Globus pallidus (tissue), 1 donor: ENCODE measurements at regions not wholly inside any gene's neighbourhood (a gene's known extent, or its start where the extent isn't known, plus 50 kb on each side); places are given as distances from the start of the nearest gene placed in this dataset.
A peak's percentile ranks its signal among the peaks of the same experiment; 100 is the strongest.

Source experiments
- DNase-seq: peaks from one replicate; pipeline ENCODE4 v3.0.0-alpha.2; 2015; ENCODE audit warnings: low spot score

GRCh38 chr2:38203446-38203810, 127.5 kb upstream of the CYP1B1 start:
- no peak for DNase-seq

GRCh38 chr2:38202713-38203445, 126.9 kb upstream of the CYP1B1 start:
- DNase-seq = no peak

- DNase-seq = no peak
These were observed 125.8 kb upstream of the CYP1B1 start for GRCh38 chr2:38201784-38202183.

DNA sequence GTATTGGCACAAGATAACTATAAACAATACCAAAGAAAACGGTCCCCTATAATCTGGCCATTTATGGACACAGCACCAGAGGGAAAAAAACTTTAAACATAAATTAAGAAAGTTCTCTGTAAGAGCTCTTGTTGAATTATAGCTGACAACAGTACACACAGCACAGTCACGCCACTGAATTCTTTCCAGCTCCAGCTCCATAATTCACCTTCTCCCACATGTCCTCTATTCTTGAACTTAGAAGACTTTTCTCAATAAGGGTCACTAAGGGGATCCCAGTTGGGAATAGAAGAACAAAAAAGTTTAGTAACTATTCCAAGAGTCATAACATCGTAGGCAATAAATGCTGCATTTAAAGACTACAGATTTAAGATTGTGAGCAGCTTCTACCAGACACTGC, 124.6 kb upstream of the CYP1B1 start:
- no peak for DNase-seq

DNA sequence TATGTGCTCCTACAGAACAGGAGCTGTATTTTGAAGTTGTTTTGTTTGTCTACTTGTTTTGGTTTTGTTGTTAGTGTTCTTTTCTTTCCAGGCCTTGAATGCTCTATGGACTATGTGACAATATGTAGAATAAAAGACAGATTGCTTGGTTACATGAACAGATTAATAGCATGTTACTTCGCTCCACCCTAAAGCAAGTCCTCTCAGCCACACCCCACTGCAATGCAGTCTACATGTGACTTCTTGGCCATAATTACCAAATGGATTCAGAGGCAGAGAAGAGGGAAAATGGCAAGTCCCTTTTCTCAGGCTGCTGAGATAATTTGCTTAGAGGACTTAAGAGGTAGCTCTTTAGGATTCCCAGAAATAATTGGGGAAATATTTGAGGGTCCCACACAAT, 123.2 kb upstream of the CYP1B1 start:
- no peak for DNase-seq

DNA sequence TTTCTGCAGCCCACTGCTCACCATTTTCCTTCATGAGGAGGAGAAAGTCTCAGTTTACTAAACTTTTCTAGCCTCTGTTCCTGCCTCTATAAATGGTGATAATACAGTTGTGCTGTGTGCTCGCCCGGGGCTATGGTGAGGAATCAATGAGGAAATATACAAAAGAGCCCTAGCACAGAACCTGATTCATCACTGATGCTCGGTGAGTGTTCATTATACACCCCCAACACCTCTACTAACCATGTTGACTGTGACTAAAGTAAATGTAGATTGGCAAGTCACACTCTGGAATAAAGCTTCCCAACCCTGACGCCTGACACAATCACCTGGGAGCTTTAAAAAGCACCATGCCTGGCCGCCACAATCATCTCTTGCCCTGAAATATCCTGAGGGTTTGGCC, 118.8 kb upstream of the CYP1B1 start:
- DNase-seq = no peak

- DNase-seq = no peak
These were observed 117.0 kb upstream of the CYP1B1 start for GRCh38 chr2:38192976-38193375.

DNA sequence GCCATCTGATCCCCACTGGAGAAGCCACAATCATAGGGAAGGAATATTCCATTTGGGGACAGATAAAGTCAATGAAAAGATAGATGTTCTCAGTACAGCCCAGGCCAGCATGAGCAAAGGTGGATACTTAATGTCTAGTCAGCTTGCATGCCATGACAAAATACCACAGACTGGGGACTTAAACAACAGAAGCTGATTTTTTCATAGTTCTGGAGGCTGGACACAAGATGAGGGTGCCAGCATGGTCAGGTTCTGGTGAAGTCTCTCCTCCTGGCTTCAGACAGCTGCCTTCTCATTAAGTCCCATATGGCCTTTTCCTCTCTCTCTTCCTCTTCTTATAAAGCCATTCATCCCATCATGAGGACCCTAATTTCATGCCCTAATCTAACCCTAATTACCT, 116.1 kb upstream of the CYP1B1 start:
- DNase-seq = no peak

GRCh38 chr2:38191516-38191915, 115.6 kb upstream of the CYP1B1 start:
- no peak for DNase-seq

- no peak for DNase-seq
These were observed 114.7 kb upstream of the CYP1B1 start for GRCh38 chr2:38190542-38191218.

- no peak for DNase-seq
These were observed 111.6 kb upstream of the CYP1B1 start for GRCh38 chr2:38187541-38188011.

DNA sequence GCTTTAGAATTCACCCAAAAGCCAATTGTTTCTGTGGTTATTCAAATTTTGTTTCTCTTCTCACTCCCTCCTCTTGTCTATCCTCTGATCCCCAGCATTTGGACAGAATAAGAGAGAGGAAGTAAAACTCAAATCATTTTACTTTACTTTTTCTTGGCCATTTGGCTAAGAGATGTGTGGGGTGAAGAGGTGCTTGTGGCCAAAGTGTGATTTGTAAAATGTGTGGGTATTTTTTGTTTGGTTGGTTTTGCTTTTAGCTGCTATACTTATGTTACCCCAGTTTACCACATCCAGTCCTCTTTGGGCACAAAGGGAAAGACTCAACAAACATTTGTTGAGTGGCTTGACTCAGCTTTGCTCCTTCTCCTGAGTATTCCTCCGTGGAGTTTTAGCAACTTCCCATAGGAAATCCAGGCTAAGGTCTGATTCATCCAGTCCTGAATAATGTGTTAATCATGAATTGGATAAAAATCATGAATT, 109.1 kb upstream of the CYP1B1 start:
- DNase-seq = no peak

- DNase-seq = no peak
These were observed 106.6 kb upstream of the CYP1B1 start for GRCh38 chr2:38182492-38183003.

DNA sequence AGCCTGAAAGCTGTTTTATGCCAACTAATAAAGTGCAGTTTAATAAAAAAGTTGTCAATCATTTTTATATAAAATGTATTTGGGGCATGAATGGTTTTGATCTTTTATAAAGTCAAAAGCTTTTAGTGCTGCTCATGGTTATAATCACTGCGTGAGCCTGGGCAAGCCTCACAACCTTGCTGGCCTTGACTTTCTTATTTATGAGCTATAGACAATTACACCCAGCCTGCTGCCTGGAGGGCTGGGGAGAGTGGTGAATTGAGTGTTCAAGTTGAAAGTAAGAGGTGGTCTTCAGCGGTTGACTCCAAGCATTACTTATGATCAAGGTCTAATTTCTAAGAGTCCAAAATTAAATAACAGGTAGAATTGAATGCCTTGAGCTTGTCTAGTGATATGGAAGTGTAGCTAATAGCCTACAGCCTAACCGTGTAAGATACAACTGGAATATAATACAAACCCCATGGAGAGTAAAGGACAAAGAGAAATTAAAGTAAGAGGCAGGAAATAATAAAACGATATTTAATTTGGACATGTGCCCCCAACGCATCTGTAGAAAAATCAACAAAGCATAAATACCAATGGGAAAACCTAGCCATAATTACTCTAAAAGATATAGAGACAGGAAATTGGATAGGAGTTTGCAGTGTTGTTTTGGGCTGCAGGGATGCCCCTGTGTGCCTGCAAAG, 106.0 kb upstream of the CYP1B1 start:
- no peak for DNase-seq

DNA sequence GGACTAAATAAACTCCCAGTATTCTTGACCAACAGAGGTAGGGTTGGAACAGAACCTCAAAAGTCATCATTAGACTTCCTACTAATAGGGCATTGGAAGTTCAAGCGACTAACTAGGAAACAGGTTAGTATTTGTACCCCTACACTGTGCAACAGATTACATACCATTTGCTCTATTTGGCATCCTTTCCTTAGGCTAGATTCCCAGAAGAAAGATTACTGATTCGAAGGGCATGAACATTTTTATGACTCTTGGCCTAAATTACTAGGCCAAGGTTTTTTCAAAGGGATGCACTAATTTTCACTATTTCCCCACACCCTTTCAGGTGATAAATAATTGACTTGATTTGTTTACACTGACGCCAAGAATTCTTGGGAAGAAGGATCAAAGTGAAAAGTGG, 104.8 kb upstream of the CYP1B1 start:
- no peak for DNase-seq

DNA sequence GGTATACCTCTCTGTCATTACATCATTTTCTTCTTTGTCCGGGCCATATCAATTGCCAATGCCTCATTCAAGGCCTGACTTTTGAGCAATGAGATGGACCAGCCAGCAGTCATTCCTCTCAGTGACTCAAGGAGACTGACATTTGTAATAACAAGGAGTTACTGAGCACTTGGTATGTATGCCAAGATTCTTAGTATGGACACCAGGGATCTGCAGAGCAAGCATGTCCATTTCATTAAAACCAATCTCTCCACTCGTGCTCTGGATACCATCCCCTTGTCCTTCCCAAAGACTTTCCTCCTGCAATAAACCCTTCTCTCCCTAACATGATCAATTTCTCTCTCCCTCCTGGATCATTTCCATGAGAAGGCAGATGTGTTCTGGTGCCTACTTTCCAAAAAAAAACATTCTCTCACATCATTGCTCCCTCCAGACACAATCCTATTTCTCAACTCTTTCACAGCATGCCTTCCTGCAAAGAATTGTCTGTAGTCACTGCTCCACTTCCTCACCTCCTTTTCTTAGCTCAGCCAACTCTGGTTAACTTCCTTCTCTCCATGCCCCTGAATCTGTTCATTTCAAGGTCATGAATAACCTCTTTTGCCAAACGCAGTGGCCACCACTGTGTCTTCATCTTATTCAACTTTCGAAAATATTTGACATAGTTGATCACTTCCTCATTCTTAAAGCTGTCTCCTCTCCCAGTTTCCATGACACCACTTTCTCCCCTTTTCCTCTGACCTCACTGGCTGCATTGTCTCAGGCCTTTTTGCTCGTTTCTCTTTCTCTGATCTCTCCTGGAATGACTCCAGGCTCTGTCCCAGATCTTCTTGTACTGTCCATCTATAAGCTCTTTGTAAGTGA, 102.8 kb upstream of the CYP1B1 start:
- DNase-seq = peak; percentile 30

DNA sequence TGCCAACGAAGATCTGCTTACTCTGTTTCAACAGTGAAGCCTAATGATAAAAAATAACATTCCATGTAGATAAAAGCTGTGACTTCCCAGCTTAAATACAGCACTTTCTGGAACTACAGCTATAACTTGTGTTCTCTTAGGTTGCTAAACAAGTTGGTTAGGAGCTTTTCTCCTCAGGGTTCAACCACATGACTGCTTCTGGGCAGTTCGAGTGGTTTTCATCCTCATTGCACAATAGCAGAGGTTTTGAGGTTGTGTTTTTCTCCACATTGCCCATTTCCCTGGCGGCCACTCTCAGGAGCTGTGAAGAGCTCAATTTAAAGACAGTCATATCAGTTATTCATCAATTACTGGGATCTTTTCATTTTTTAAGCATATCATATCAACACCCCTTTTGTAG, 102.2 kb upstream of the CYP1B1 start:
- peak; percentile 45 for DNase-seq

- DNase-seq = no peak
These were observed 100.7 kb upstream of the CYP1B1 start for GRCh38 chr2:38176619-38177021.

GRCh38 chr2:38174646-38175423, 98.9 kb upstream of the CYP1B1 start:
- no peak for DNase-seq

- no peak for DNase-seq
These were observed 98.2 kb upstream of the CYP1B1 start for GRCh38 chr2:38174131-38174530.

- DNase-seq = no peak
These were observed 97.7 kb upstream of the CYP1B1 start for GRCh38 chr2:38173683-38174082.
